ENCODE measurements at regions not wholly inside any gene's neighbourhood (a gene's known extent, or its start where the extent isn't known, plus 50 kb on each side); places are given as distances from the start of the nearest gene placed in this dataset.

DNA sequence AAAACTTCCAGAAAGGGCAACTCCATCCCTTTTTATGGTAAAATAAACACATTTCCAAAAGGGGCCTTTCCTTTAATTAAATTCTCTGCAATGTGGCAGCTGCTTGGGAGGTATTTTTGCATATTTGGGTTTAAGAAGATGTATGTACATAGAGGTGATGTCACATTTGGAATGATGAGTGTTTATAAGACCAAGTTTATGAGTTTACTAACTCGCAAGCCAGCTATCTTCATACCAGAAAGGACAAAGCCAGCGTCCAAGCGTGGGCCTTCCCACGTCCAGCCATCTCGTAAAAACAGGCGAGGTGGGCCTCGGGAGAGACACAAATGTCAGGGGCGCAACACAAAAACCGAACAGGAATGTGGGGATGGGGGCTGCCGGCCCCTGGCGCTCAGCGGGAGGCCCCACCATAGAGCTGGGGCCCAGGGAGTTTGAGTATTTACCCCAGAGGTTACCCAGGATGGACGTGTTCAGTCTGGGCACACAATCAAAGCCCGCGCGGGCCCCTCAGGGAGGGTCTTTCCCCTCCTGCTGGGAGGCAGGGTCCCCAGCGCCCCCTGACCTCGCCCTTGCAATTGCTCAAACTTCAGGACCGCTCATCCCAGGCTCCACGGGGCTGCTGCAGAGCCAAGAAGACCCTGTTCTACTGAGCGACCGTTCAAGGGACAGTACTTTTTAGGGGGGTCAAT lies 137.3 kb downstream of the TWIST2 start:
- DNase-seq: no peak

DNA sequence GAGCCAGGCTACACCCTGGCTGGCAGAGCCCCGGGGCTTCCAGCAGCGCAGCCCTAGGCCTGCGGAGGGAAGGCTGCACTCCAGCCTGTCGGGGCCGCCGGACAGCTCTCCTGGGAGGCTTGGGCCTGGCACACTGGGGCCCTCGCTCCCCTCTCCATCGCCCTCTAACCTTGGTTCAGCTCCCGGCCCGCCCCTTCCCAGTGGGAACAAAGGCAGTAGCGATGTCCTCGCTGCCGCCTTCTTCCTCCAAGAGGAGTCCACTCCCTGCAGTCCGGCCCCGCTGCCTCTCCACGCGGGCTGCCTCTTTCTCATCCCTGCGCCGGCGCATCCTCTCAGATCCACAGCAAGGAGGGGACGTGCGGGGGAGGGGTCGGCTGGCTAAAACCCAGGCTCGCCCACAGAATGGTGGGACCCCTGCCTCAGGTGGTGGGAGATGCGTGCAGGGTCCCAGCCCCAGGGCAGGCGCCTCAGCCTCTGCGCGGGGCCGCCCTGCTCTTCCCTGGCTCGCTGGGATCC lies 138.1 kb downstream of the TWIST2 start:
- no peak for DNase-seq

DNA sequence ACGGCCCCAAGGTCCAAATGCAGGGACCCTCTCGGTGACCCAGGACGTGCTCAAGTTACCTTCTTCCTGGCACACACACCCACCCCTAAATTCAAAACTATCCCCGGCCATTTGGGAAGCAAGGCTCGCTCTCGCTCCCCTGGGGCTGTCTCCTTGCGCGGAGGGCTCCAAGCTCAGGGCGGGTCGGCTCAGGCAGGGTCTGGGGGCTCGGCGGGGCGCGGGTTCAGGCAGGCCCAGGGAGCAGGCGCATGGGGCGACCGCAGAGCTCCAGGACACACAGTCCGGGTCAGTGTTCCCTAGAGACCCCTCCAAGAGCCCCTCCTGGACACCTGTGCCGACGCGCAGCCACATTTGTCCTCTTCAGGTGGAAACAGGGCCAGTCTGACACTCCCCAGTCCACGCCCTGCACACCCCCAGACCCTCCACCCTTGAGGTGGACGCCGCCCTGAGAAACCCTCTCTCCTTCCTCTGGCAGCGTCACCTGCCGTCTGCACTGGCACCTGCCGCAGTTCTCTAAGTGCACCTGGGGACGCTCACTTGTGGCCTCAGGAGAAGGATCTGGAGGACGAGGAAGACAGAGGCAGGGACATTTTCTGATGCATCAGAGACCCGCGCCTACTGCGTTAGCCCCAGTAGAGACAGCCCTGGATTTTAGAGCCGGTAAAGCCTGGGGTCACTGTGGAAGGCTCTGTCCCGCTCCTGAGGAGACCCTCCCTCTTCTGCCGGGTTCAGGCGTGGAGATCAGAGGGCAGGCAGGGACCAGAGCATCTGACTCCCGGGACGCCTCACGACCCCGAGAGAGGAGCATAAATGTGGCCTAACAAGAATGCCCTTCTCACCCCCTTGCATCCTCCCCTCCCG lies 138.8 kb downstream of the TWIST2 start:
- DNase-seq: no peak

DNA sequence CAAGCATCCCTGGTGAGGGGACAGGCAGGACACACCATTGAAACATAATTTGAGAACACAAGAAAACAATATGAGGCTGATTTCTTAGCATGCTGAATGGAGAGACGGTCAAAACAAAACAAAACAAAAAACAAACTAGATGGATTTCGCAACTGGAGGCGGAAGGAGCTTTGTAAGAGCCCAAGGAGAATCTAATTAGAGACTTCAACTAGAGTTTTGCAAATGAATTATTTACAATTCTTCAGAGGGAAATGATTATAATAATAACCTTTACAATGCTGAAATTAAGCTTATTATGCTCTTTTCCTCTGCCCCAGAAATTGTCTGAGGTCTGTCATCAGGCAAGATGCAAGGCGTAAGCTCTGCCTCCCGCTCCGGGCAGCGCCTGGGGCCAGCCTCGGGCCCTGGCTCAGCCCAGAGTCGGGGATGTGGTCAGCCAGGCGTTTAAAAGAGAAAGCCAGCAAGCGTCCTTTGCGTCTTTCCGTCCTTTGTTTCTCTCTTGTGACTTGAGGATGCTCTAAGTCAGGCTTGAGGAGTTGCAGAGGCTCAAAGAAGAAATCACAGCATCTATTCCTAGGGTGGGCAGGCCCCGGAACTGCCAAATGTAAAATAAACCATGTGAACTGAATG lies 139.6 kb downstream of the TWIST2 start:
- DNase-seq: no peak

DNA sequence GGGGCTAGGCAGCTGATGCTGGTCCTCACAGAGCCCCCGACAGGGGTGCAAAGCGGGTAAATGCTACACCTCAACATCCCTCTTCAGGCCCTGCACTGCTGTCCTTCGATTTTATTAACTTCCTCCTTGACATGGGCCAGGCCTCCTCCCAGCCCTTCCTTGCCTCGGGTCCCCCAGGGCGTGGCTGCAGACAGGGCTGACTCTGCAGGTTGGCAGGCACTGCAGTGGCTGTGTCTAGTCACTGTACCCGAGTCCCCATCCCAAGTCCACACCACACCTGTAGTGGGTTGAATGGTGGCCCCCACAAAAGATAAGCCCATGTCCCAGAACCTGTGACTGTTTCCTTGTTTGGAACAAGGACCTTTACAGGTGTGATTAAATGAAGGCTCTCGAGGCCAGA lies 140.2 kb downstream of the TWIST2 start:
- DNase-seq: no peak

DNA sequence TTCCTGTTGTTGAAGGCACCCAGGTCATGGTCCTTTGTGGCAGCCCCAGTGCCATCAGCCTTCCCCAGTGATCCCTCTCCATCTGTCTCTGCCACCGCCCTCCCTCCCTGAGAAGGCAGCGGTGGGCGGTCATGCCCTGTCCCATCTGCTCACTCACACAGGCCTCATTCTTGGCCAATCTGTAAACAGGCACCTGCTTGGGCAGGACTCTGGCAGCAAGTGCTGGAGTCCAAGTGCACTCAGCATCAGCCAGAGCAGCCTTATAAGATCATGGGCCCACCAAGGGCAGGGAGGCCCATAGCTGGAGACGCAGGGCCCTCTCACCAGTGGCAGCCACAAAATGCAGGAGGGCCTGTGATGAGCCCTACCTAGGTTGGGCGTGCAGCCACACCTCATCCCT lies 140.9 kb downstream of the TWIST2 start:
- no peak for DNase-seq

DNA sequence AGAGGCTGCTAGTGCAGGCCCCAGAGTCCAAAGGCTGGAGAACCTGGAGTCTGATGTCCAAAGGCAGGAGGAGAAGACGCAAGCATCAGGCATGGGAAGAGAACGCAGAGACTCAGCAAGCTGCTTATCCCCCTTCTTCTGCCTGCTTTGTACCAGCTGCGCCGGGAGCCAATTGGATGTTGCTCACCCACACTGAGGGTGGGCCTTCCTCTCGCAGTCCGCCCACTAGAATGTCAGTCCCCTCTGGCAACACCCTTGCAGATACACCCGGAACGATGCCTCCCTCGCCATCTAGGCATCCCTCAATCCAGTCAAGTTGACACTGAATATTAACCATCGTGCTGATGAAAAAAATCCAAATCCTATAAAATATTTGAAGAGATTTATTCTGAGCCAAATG lies 141.6 kb downstream of the TWIST2 start:
- DNase-seq: no peak

DNA sequence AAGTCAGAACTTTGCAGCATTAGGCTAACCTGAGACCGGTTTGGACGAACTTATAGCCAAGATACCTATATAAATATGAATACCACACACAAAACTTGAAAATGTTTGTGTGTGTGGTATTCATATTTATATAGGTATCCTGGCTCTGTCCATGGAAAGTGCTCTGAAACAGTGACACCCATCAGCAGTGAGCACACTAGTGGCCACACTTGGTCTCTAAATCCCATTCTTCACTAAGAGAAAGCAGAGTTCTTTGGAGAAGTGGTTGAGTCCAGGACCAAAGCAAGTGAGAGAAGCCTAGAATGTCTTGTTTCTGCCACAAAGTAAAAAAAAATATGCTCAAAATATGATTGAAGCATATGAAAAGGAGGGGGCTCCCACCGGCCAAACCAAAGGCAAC lies 146.5 kb downstream of the TWIST2 start:
- DNase-seq: no peak

DNA sequence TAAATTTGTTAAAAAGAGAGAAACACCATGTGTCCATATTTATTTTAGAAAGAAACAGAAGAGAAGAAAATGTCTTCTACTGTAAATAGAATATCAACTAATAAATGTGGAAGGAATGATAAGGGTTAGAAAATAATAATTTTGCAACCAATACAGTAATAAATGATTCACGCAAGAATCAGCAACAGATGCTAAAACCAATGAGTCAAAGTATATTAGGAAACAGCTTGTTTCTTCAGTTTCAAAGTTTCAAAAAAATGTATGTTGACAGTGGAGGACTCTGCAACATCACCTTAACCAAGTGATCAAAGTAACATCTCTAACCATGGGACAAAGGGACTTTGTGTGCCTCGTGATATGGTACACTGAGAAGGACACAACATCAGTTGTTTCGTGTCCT lies 147.0 kb downstream of the TWIST2 start:
- no peak for DNase-seq

DNA sequence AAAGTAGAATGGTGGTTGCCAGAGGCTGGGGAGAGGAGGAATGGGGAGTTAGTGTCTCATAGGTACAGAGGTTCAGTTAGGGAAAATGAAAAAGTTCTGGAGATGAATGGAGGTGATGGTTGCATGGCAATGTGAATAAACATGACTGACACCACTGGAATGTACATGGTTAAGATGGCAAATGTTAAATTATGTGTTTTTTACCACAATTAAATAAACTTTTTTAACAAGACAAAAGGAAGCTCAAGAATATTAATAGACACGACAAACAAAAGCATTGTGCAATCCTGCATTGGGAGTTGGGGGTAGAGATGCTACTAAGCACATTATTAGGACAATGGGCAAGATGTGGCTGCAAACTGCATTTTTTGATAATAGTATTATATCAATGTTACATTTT lies 147.7 kb downstream of the TWIST2 start:
- no peak for DNase-seq

DNA sequence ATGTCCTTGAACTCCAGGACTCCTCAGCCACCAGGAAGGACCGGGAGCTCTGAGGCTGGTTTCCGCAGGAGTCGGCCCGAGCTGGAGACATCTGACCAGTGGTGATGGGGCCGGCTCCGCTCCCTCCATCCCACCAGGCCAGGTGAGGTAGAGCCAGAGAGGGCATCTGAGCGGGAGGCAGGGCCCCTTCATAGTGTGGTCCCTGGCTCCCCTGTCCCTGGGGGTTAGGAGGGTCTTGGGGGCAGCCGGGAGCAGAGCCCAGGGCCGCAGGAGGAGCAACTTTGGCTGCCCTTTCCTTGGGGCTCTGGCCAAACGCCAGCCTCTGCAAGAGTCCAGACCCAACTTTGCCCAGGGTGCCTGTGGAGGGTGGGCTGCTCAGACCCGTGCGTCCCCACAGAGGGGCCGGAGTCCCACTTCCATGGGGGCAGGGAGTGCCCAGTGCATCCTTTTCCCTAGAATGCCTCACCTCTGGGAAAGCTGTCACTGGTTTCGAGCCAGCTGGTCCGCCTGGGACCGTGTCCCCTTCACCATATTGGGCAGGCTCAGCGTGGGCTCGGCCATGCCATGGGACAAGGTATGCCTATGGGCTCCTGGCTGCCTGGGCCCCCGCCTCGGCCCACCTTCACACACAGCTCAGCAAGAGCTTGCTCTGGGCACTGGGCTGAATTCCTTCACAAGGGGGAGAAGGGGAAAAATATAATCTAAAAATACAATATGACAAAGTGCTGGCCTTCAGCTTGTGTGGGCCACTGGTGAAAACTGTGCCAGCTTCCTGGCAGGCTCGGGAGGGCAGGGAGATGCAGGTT lies 148.6 kb downstream of the TWIST2 start:
- DNase-seq: no peak

DNA sequence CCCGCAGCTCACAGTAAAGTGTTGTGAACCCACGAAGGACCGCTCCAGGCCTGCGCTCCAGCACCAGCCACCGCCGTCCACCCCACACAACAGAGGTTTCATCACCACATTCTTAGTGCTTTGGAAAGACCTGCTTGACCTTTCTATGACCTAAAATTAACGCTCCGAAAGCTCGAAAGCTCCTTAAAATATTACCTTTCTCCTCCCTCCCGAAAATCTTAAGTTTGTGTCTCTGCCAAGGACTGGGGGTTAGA lies 149.2 kb downstream of the TWIST2 start:
- DNase-seq: no peak

DNA sequence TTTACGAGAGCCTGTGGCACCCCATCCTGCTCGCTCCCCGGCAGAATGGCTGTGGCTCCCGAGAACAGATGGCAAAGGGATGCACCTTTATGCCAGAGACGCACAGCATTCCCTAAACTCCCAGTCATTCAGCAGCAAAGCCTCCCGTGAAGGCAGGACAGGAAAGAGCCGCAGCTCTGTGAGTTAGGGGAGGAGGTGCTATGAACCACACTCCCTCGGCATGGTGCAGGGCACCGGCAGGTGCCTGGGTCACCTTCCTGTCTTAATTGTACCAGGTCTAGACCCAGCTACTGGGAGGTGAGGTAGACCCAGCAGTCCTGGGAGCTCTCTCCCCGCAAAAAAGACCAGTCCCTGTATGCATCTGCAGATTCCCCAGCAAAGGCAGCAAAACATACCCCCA lies 149.8 kb downstream of the TWIST2 start:
- DNase-seq: no peak
